Uterus (tissue), 2 donors: ENCODE measurements at regions not wholly inside any gene's neighbourhood (a gene's known extent, or its start where the extent isn't known, plus 50 kb on each side); places are given as distances from the start of the nearest gene placed in this dataset.

Experiments
- CTCF ChIP-seq, 4 experiments: fragments of 200-600 bp in 2 of 4; fragments of 450-650 bp in 2 of 4; sonication (generic) in 2 of 4; IDR thresholded peaks; one replicate each; pipeline ENCODE4 v1.5.1; 2016 to 2019; ENCODE audit warnings: antibody characterized with exemption in 4 of 4, mild to moderate bottlenecking in 2 of 4, moderate library complexity in 1 of 4
- POLR2A ChIP-seq, 2 donors: fragments of 450-650 bp; IDR thresholded peaks; one replicate each; pipeline ENCODE4 v1.6.1; 2016; ENCODE audit warnings: antibody characterized with exemption in 2 of 2, mild to moderate bottlenecking in 1 of 2, moderate library complexity in 1 of 2

DNA sequence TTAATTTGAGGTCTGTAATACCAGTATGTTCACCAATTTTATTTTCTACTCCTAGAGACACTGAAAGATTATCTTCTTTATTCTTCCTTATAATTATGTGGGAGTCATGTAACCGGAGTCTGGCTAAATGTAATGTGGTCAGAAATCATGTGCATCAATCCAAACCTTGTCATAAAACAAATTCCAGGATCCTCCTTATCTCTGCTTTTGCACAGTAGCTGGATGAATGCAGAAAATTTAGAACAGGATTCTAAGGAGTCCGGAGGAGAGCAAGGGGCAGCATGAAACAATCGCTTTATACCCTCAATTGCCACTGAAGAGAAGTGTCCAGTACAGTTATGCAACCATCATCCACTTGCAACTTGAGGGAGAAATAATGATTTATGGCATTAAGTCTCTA lies 2674.7 kb upstream of the PCDH20 start:
- no peak for TF ChIP-seq CTCF (IDR thresholded peaks at IDR 0.05)
- TF ChIP-seq POLR2A (IDR thresholded peaks at IDR 0.05): no peak
